ENCODE measurements at regions not wholly inside any gene's neighbourhood (a gene's known extent, or its start where the extent isn't known, plus 50 kb on each side); places are given as distances from the start of the nearest gene placed in this dataset.
"Not testable (repeated sequence)": the region's sequence is repeated elsewhere in the genome, so short reads cannot be mapped to it uniquely, and the experiment has no call there.

DNA sequence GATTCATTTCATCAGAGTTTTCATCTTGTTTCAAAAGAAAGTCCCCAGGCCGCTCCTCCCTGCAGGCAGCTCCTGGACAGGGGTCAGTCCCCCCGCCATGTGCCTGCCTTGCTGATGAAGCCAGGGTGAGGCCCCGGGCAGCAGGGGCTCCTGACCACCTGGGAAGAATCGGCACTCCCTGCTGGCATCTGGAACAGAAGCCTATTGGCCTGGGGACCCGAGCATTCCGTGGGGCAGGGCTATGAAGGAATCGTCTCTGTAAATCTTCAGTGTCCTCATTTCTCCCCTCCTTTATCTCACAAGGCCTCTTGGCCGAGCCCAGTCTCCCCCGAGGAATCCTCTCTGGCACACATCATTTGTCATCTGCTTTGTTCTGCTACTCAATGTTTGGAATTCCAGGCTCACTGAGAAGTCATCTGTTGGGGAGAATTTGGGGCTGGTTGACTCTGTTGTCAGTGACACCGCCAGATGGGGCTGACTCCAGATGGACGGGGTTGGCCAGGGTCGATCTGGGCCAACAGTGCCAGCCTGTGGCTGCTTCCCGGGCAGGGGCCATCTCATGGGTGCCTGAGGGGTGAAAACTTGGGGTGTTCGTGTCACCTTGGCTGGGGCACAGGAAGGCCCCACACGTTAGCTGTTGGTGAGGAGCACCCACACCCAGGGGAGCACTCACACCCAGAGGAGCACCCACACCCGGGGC, 184.6 kb downstream of the LAT start:
- TF ChIP-seq, protein P1, sequence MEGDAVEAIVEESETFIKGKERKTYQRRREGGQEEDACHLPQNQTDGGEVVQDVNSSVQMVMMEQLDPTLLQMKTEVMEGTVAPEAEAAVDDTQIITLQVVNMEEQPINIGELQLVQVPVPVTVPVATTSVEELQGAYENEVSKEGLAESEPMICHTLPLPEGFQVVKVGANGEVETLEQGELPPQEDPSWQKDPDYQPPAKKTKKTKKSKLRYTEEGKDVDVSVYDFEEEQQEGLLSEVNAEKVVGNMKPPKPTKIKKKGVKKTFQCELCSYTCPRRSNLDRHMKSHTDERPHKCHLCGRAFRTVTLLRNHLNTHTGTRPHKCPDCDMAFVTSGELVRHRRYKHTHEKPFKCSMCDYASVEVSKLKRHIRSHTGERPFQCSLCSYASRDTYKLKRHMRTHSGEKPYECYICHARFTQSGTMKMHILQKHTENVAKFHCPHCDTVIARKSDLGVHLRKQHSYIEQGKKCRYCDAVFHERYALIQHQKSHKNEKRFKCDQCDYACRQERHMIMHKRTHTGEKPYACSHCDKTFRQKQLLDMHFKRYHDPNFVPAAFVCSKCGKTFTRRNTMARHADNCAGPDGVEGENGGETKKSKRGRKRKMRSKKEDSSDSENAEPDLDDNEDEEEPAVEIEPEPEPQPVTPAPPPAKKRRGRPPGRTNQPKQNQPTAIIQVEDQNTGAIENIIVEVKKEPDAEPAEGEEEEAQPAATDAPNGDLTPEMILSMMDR (conservative IDR thresholded peaks at IDR 0.05; ENCODE audit: low read depth, low read length): not testable (repeated sequence)
- TF ChIP-seq POLR2A (IDR thresholded peaks at IDR 0.05; ENCODE audit: low read depth, low read length): not testable (repeated sequence)

Data from IMR-90 (cell line).